ENCODE measurements at regions not wholly inside any gene's neighbourhood (a gene's known extent, or its start where the extent isn't known, plus 50 kb on each side); places are given as distances from the start of the nearest gene placed in this dataset.
A peak's percentile ranks its signal among the peaks of the same experiment; 100 is the strongest.

DNA sequence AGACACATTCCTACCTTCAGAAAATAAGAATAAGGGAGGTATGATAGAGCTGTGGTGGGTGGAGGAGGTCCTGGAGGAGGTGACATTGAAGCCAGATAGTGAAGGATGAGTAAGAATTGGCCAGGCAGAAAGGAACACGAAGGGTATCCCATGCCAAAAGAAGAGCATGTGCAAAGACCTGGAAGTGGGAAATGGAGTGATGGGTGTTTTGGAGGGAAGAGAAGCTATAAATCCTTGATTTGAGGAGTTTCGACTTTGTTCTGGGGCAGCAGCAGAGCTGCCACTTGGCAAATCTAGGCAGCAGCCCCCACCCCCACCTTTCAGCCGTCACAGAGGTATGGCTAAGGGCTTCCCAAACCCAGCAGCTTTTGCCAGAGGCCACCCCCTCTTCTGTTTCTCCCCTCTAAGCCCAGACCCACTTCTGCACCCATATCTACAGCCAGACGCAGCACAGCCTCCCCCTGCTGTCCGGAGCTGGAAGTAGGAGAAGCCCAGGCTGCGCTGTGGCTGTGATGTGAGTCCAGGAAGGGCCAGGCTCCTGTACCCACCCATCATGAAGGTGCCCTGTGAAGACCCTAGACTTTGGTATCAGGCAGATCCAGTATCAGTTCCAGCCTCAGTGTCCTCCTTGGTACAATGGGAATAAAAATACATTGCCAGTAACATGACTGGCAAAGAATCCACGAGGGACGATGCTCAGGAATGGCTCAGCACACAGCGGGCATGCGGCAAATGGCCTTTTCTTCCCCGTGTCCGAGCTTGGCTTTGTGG is 188.7 kb upstream of the LINGO1 start:
- in situ Hi-C loops (cut with HindIII; ENCODE audit: low sequenced_read_pairs): loop anchor here (5.0 kb wide), 1 partner anchor 36 kb away; no protein-coding TSS in a partner anchor
- no peak overlapping the region for H3K4me3 ChIP-seq (ENCODE audit: low read depth, low read length)
- TF ChIP-seq, protein P1, sequence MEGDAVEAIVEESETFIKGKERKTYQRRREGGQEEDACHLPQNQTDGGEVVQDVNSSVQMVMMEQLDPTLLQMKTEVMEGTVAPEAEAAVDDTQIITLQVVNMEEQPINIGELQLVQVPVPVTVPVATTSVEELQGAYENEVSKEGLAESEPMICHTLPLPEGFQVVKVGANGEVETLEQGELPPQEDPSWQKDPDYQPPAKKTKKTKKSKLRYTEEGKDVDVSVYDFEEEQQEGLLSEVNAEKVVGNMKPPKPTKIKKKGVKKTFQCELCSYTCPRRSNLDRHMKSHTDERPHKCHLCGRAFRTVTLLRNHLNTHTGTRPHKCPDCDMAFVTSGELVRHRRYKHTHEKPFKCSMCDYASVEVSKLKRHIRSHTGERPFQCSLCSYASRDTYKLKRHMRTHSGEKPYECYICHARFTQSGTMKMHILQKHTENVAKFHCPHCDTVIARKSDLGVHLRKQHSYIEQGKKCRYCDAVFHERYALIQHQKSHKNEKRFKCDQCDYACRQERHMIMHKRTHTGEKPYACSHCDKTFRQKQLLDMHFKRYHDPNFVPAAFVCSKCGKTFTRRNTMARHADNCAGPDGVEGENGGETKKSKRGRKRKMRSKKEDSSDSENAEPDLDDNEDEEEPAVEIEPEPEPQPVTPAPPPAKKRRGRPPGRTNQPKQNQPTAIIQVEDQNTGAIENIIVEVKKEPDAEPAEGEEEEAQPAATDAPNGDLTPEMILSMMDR (IDR thresholded peaks at IDR 0.05; ENCODE audit: low read depth, low read length, missing control alignments): peak; percentile 94
- peak; percentile 31 for DNase-seq (ENCODE audit: low read depth)

DNA sequence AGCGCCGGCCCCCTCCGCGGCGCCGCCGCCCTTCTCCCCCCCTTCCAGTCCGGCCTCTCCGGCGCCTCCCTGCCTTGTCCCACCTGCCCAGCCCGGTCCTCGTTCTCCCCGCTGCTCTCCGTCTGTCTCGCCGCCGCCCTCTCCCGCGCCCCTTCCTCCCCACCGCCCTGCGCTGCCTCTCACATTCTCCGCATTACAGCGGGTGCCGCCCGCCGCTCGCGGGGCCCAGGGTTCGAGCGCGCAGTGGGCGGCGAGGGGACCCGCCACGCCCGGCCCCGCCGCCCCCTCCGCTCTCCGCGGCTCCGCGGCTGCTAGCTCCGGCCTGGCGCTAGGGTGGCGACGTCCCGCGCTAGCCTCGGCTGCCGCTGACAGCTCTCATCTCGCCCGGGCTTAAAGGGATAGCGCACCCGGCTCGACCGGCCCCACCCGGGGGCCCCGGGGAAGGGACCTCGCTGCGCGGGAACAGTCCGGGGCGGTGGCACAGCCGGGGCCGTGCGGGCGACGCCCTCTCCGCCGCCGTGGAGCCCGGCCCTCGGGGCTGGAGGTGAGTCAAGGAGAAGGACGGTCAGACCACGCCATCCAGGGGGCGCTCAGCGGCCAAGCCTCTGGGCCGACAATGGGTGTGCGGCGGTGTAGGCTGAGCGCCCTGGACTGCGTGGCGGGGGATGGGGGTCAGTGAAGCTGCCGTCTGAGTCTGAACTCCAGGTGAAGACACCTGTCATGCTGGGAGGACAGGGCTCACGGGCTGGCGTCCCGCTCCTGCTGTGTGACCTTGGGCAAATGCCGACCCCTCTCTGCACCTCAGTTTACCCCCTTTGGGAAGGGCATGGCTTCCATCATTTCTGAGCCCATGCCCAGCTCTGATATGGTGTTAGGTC is 187.4 kb upstream of the LINGO1 start:
- TF ChIP-seq, protein P1 (IDR thresholded peaks at IDR 0.05; ENCODE audit: low read depth, low read length, missing control alignments): peak; percentile 27
- no peak overlapping the region for H3K4me3 ChIP-seq (ENCODE audit: low read depth, low read length)
- DNase-seq (ENCODE audit: low read depth): no peak
- in situ Hi-C loops (cut with HindIII; ENCODE audit: low sequenced_read_pairs): loop anchor here (5.0 kb wide), 1 partner anchor 37 kb away; no protein-coding TSS in a partner anchor

DNA sequence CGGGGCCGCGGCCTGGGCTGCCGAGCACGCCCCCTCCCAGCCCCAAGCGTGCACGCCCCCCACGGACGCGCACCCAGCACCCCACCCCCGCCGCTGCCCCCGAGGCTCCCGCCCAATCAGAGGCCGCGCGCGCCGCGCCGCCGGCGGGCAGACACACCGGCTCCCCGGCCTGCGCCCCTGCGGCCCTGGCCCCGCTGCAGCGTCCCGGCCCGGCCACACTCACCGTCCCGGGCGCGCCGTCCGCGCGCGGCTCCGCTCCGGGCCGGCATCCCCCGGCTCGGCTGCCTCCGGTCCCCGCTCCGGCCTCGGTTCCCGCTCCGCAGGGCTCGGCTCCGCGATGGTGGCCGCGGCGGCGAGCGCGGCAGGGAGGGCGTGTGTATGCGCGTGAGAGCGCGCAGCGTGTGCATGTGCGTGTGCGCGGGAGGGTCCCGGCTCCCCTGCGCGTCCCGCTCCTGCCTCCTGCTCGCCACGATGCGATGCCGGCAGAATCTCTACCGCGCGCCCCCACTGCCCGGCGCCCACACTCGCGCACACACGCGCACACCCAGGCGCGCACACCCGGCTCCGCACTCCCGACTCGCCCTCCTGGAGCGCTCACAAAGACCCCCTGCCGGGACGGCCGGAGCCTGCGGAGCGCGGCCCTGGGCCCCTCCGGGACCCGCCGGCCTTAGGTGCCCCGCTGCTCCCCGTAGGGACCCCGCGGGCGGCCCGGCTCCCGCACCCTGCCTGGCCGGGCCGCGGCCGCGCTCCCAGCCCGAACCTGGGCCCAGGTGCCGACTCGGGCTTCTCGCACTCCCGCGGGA is 186.5 kb upstream of the LINGO1 start:
- DNase-seq (ENCODE audit: low read depth): no peak
- in situ Hi-C loops (cut with HindIII; ENCODE audit: low sequenced_read_pairs): no loop called here
- peak overlapping the region; percentile 12 for H3K4me3 ChIP-seq (ENCODE audit: low read depth, low read length)
- TF ChIP-seq, protein P1 (IDR thresholded peaks at IDR 0.05; ENCODE audit: low read depth, low read length, missing control alignments): no peak

DNA sequence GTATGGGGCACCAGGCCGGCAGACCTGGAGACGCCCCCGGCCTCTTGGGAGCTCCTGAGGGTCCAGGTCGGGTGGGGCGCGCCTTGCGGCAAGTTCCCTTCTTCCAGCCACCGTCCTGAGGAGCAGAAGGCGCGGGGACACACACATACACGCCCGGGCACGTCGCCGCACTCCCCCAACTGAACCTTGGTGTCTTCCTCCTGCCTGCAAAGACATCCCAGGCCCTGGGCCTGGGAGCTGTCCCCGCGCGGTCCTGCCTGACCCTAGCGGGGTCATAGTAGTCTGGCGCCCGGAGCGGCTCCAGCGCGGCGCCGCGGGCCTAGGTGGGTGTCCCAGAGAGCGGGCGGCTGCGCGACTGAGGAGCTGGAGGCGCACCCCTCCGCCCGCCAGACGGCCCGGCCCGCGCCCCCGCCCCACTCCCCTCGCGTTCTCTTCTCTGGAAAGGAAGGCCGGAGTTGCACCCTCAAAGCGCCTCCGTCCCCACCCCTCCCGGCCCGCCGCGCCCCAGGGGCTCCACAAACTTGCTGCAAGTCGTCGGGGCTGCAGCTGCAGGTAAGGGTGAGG is 185.9 kb upstream of the LINGO1 start:
- in situ Hi-C loops (cut with HindIII; ENCODE audit: low sequenced_read_pairs): no loop called here
- DNase-seq (ENCODE audit: low read depth): no peak
- no peak overlapping the region for H3K4me3 ChIP-seq (ENCODE audit: low read depth, low read length)
- TF ChIP-seq, protein P1 (IDR thresholded peaks at IDR 0.05; ENCODE audit: low read depth, low read length, missing control alignments): no peak

DNA sequence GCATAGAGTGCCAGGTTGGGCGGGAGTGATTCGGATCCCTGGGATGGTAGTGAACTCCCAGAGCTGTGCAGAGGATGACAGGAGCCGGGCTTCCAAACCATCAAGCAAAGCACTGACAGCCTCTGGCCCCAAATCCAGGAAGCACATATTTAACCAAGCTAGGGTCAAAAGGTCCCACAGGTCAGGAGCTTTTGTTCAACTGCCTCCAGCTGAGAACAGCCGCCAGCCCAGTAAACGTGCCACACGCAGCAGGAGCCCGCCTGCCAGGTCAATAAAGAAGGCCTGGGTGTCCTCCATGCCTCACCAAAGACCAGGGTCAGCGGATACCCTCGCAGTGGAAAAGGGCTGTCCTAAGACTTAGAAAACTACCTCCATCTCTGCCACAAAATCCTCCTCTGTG is 184.7 kb upstream of the LINGO1 start:
- TF ChIP-seq, protein P1 (IDR thresholded peaks at IDR 0.05; ENCODE audit: low read depth, low read length, missing control alignments): no peak
- DNase-seq (ENCODE audit: low read depth): no peak
- no peak overlapping the region for H3K4me3 ChIP-seq (ENCODE audit: low read depth, low read length)
- in situ Hi-C loops (cut with HindIII; ENCODE audit: low sequenced_read_pairs): no loop called here

DNA sequence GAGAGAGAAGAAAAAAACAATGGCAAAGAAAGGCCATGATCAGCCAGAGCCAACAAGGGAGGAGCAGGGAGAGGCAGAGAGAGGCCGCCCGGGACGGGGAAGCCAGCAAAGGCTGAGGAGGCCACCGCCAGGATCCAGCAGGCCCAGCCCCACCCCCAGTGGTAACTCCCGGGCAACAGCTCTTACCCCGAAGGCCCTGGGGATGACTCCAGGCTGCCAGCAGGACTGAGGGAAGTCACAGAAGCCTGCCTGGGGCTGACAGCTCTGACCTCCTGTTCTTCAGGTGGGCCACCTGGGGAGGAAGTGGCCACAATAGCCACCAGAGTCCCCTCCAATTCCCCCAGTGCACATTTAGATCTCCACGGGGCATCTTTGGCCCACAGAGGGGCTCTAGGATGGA is 184.3 kb upstream of the LINGO1 start:
- TF ChIP-seq, protein P1 (IDR thresholded peaks at IDR 0.05; ENCODE audit: low read depth, low read length, missing control alignments): no peak
- H3K4me3 ChIP-seq (ENCODE audit: low read depth, low read length): no peak overlapping the region
- in situ Hi-C loops (cut with HindIII; ENCODE audit: low sequenced_read_pairs): no loop called here
- no peak for DNase-seq (ENCODE audit: low read depth)

All from astrocyte of the cerebellum (primary cell).